HG02943 (cell line): ENCODE measurements at regions not wholly inside any gene's neighbourhood (a gene's known extent, or its start where the extent isn't known, plus 50 kb on each side); places are given as distances from the start of the nearest gene placed in this dataset.

Source experiments
- ATAC-seq: cut with Tn5 transposase; IDR thresholded peaks from one replicate; pipeline ENCODE4 v1.9.1; 2021; ENCODE audit warnings: mild to moderate bottlenecking, low read depth, moderate library complexity; ENCODE audit not compliant: unreplicated experiment

DNA sequence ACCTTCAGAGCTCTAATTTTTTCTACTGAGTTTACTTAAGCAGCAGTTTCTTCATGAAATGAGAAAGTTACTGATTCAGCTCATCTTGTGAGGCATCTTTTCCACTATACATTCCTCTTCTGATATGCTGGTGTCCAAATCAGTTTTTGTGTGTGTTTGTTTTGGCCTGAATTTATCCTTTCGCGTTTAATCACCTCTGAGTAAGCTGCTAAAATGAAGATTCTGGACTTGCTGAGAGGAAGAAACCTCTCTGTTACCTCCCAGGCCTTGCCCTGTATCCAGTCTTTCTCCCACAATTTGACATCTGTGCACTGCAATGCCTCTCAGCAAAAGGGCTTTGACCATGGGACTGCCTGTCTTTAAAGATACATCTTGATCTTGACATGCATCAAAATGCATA, 536.2 kb upstream of the NRSN1 start:
- no peak for ATAC-seq

DNA sequence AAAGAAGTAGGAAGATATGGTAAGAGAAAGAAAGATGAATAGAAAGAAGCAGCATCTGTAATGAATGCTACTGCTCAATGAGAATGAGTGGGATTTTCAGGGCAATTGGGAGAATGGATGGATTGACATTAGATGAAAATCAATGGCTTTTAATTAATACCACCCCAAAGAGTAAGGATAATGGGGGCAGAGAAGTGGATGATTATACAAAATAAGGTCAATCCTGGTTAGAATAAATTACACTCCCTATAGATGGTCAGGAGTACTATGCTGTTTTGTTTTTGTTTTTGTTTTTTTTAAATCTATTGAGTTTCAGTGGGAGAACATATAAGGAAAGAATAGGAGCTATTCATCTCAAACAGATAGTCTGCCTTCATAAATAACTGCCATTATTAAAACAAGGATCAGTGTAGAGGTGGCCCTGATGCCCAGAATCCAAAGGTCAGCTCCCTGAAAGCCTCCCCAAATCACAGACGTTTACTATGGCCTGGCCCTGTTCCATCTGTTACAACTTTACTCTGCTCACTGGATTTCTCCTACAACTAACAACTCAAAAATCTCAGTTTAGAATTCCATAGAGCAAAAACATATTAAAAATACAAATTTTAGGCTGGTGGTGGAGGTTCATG, 535.4 kb upstream of the NRSN1 start:
- ATAC-seq = no peak

DNA sequence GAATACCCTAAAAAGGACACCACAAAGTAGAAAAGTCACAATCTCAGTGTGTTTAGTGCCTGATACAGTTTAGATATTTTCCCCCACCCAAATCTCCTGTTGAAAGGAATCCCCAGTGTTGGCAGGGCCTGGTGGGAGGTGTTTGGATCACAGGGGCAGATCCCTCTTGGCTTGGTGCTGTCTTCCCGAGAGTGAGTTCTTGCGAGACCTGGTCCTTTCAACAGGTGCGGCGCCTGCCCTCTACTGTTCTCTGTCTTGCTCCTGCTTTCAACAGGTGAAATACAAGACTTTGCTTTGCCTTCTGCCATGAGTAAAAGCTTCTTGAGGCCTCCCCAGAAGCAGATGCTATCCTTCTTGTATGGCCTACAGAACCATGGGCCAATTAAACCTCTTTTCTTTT, 534.3 kb upstream of the NRSN1 start:
- ATAC-seq = no peak

DNA sequence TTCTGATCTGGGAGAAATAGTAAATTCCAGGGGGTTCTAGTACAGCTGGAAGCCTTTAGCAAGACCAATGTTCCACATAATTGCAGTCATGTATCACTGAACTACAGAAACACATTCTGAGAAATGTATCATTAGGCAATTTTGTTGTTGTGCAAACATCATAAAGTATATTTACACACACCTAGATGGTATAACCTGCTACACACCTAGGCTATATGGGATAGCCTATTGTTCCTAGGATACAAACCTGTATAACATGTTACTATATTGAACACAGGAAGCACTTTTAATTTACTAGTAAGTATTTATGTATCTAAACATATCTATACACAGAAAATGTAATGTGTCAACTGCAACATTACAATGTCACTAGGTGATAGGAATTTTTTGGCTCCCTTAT, 525.9 kb upstream of the NRSN1 start:
- ATAC-seq = no peak

DNA sequence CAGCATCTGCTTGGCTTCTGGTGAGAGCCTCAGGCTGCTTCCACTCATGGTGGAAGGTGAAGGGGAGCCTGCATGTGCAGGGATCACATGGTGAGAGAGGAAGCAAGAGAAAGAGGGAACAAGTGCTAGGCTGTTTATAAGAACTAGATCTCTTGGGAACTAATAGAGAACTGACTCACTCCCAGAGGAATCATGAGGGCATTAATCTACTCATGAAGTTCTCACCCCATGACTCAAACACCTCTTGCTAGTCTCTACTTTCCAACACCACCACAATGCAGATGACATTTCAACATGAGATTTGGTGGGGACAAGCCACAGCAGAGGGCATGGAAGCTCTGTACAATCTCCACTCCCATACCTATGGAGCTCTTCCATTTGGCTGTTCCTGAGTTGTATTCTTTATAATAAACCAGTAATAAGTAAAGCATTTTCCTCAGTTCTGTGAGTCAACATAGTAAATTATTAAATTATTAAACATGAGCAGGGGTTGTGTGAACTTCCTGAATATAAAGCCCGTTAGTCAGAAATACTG, 524.1 kb upstream of the NRSN1 start:
- no peak for ATAC-seq

DNA sequence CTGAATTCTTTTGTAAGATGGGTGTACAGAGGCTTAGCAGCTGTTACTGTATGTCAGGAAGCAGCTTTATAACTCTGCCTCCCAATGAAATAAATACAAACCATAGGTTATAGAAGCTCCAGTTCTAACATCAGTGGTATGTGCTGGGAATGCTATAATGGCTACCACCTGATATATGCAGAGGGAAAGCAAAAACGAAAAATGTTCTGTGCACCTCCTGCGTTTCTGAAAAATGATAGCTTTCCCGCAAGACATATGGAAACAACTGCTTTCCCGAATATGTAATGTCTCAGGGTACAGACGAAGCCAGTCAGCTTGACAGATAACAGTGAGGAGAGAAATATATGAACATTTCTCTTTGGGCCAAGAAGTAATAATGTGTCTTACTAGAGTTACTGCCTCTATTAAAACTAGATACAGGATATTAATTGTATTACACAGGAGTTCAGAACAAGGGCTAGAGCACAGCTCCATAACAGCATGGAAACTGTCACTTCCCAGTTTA, 517.0 kb upstream of the NRSN1 start:
- no peak for ATAC-seq

DNA sequence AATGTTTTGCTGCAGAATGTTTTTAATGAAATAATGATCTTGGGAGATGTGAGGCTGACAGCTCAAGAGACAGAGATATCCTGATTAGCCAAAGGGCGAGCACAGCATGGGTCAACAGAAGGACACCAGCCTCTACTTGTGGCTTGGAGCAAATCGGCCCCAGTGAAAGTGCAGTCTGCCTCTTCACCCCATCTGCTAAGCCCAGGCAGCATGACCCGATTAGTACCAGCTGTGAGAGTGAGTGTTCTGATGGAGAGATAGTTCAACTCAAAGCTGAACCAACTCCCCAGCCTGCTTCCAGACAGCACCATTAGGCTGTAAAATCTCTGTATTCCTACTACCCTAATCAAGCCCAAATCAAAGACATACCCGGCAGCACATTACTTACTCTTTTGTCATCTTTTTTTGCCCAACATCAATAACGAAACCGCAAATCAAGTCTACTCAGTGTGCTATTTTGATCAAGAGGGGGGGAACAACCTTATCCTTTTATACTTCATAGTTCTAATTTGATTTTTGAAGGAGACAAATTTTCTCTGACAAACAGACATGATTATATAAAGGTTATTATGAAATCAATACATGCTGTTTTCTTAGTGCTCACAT, 514.1 kb upstream of the NRSN1 start:
- no peak for ATAC-seq

DNA sequence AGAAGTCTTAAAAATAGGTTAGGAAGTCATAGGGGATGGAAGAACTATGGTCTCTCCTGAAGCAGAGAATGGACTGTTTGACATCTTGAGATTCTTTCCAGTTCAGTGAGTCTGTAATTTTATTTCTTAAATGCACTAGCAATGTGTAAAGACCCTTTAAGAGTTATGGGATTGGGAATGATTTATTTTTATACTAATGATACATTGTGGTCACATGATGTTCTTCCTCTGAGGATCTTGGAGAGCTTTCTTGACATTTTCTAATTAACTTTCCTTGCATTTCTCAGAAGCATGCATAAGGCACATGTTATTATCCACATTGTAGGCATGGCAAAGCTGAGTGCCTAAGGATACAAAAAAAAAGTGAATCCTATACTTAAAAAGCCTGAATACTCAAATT, 507.6 kb upstream of the NRSN1 start:
- ATAC-seq = no peak

DNA sequence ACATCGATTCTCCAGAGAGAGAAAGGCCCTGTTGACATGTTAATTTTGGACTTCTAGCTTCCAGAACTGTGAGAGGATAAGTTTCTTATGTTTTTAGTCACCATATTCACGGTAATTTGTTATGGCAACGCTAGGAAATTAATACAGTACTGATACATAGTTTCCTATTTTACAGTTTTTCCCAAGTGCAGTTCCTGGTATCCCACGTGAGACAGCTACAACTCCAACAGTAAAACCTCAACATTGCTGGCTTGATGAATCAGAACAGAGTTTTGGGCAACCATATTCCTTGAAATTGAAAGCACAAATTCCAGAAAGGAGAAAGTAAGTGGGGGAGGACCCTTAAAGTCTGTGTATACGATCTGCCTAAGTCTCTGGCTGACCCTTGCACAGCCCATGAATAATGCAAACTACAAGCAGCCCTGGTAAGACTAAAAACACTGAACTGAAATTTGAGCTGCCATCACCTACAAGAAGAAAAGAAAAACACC, 505.1 kb upstream of the NRSN1 start:
- ATAC-seq = no peak

DNA sequence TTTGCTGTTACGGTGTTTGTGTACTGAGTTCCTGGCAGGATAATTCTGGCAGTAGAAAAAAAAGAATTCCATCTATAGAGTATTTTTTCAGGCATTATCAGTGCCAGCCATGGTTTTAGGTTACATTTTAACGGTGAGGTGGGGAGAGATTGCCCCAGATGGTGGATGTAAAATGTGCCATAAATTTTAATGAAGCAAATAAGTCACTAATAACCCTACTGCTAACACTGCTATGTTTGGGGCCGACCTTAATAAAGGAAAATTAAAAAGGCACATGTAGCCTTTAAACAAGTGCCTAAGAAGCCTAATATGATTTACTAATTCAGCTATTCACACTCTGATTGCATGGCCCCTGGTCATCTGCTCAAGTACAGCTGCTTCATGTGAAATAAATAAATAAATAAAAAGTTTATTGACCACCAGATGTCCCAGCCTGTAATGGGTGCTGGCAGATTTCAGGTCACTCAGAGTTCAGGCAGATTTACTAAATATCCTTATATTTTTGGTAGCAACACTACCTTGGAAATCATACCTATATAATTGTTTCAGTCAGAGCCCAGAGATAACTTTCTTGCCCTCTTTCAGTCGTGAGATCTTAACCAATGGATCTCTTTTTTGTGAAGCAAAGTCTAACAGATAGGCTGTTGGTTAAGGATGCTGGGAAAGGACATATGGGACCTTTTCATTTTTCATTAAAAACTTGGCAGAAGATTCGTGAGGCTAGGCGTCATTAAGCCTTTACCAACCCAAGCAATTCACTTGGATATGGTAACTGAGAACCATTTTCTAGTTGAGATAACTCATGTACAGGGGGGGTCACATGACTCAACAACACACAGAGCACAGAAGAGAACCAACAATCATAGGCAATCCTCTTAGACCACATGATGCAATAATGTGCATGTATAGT, 495.0 kb upstream of the NRSN1 start:
- ATAC-seq = no peak

DNA sequence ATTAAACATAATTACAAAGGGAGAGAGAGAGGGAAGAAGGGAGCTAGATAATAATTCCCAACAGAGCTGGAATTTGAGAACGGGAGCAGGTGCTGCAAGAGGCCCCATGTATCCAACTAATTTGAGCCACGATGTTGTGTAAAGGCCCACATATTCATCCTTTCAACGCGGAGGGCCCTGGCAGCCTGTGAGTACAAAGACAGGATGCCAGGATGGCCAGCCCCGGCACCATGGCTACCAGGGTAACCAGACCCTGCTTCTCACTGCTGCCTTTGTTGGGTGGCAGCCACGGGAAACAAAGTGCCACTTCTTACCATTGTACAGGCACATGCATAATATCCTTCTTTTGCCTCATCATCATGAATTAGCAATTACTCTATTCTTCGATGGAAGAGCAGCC, 492.0 kb upstream of the NRSN1 start:
- no peak for ATAC-seq

DNA sequence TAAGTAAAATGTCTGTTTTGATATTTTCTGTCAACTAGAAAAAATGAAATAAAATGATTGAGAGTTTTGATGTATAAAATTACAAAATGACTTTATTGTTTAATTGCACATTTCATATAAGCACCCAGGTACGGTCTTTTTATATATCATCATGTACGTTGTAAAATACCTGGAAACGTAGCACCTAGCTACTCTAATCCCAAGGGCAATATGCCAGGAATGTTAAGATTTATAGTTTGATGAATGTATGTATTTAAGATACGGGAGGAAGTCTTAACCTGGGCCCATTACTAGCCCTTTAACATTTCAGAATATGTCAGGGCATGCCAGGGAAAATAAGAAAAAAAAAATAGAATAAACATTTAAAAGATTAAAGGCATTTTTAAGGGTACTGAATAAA, 490.9 kb upstream of the NRSN1 start:
- no peak for ATAC-seq

DNA sequence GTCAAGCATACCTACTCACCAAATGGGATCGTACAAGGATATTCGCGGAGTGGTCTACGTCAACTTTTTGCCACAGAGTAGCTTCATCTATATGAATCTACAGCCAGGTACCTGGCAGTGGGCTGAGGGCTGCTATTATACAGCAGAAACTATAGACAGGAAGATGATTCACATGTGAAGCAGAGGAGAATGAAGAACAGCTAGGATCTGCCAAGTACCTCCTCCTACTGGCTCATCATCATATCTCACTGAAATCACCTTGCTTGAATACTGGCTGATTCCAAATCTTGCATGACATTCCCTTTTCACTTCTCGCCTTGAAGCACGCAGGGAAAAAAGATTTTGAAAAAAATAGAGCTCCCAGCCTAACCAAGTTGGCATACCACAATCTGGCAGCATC, 488.7 kb upstream of the NRSN1 start:
- no peak for ATAC-seq

DNA sequence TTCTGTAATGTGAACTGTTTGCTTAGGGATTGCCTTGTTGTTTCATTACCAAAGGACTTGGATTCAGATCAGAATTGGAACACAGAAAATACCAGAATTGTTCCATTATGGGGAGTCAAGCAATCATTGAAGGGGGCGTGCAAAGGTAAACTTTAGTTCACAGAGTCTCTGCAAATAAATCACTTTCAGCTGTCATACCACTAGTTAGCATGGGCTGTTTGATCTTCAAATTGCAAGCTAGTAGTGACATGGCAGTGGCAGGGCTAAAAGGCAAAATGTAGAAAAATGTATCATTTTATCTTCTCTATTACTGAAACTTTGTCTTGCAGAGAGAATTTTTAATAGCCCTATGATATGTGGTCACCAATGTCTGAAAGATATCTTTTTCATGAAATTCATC, 483.2 kb upstream of the NRSN1 start:
- no peak for ATAC-seq

DNA sequence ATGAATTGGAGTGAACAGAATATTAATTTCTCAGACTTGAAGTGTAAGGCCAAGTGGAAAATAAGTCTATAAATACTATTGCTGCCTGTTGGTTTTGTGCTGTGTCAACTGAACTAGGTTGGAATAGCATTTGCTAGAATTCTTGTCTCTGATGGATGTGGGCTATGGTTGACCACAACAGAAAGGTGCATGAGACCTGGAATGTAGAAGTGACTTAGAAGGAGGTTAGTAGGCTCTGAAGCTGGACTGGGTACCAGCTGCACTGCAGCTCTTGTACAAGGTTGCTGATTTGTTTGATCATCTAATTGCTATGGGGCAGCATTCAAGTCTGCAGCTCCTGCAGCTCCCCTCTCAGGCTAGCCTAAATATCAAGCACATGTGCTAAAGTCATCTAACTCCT, 479.0 kb upstream of the NRSN1 start:
- ATAC-seq = no peak

DNA sequence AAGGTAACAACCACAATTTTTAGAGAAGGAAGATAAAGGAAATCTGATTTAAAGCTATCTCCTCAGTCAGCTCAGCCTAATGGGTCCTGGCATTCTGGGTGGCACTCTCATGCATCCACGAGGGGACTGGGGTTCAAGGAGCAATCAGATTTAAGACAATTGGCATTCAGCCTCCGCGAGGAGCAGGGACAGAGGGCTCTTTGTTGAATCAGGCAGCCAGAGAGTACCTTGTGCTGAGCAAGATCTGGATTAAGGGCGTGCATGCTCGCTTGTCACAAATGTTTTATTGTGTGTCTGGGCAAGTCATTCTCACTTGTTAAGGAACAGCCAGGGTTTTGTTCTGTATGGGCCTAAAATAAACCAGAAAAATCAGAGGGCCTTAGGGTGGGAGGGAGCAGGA, 475.3 kb upstream of the NRSN1 start:
- no peak for ATAC-seq

DNA sequence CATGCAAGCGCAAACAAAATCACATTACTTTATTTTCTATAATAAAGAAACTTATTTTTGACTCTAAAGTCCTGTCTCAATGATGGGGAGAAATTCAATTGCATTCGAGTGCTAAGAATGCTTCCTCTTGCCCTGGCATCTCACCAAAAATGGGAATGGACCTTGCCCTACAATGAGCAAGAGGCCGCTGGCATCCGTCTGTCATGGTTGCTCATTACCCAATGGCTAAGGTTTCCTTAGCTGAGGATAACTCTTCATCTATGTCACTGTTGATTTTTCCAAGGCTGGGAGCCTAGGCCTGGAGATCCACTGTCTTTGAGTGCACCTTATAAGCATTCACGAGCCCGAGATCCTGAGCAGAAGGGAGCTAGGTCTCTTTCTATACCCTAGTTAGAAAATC, 471.3 kb upstream of the NRSN1 start:
- no peak for ATAC-seq

DNA sequence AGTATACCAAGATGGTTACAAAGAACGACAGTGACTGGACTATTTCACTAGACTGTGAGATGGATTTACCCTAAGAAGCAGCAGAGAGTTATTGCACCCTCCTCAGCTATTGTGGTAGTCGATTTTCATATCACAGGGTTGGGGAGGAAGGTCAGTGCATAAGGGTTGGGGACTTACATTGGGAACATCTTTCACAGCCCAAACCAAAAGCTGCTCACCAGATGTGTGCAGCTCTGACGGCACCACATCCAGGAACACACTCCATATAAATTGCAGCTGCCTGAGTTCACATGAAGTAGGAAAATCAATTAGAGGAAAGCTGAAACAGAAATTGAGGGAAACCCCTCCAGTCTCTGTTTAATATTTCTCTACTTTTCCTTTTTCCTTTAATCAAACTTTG, 470.5 kb upstream of the NRSN1 start:
- ATAC-seq = no peak

DNA sequence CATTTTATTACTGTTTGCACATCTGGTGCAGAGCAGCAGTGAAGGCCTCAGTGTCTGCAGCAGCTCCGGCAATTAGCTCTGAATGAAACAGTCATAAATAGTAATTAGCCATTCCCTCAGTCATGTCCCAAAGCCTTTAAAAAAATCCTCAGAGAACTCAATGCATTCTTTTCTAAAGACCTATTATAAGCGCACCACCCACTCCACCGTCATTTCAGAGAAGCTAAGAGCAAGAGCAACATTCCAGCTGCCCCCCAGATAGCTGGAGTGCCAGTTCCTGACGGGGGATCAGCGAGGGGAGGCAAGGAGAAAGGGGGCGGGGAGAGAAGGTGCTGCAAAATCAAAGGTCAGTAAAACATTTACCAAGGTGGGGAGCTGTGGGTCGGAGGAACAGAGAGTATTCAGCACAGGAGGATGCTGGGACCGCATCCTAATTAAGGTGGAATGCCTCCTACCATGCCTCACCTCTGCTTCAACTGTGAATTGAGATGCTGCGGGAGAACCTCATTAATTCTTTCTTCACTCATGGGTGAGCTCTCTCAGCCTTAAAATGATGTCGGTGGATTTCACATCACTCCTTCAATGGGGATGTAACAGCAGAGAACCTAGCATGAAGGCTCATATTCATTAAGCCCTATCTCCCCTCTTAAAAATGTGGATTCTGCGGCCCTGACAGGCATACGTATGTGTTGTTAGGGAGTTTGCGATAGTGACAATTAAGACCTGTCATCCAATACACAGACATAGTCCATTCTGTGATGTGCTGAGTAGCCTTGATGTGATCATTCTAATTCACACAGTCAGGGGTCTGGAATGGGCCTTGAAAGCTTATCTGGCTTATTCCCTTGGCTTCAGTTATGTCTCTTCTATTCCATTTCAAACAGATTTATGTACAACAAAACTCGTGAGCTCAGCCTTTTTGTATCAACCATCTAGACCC, 469.5 kb upstream of the NRSN1 start:
- ATAC-seq = no peak

DNA sequence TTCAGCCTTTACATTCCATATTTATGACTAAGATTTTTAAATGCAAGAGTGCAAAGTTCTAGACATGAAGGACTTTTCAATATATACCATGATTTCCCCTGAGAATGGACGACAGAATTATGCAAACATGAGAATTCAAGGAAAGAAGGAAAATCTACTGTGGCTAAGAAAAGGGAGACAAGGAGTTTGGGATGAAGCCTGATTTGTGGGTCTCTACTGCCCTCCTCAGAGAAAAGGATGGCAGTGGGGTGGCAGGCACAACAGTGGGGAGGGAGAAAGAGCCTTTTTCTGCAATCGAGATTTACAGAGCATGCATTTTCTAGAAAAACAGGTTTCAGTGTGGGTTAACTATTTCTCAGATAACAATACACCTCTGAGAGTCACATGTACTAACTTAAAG, 466.9 kb upstream of the NRSN1 start:
- no peak for ATAC-seq
